ENCODE measurements at regions not wholly inside any gene's neighbourhood (a gene's known extent, or its start where the extent isn't known, plus 50 kb on each side); places are given as distances from the start of the nearest gene placed in this dataset.

GRCh38 chr12:25715102-25715501, 162.0 kb upstream of the LMNTD1 start:
- no peak overlapping the region for H3K27ac Mint-ChIP-seq
- H3K27me3 Mint-ChIP-seq: peaks cover 7% of the 10 kb centered on the region
- H3K4me3 Mint-ChIP-seq: no peak overlapping the region
- peaks cover 10 to 14% (median 13%) of the 10 kb centered on the region in 3 donors for H3K4me1 Mint-ChIP-seq
- no peaks in the 10 kb centered on the region for H3K36me3 Mint-ChIP-seq
- H3K9me3 Mint-ChIP-seq: peaks cover 0 to 2% (median 0%) of the 10 kb centered on the region in 3 donors

GRCh38 chr12:25716842-25717241, 163.8 kb upstream of the LMNTD1 start:
- Mint-ChIP-seq H3K36me3 (no peaks in the 10 kb centered on the region), H3K27me3 (peaks cover 9% of the 10 kb centered on the region), H3K9me3 (no peaks in the 10 kb centered on the region), H3K4me3 (no peak overlapping the region), H3K27ac (no peak overlapping the region), H3K4me1 (peaks cover 10 to 14% (median 13%) of the 10 kb centered on the region in 3 donors)

GRCh38 chr12:25717552-25717951, 164.5 kb upstream of the LMNTD1 start:
- Mint-ChIP-seq H3K27ac (no peak overlapping the region), H3K4me3 (no peak overlapping the region)

GRCh38 chr12:25718081-25718731, 165.1 kb upstream of the LMNTD1 start:
- Mint-ChIP-seq H3K9me3 (no peaks in the 10 kb centered on the region), H3K4me3 (no peak overlapping the region), H3K27me3 (peaks cover 11% of the 10 kb centered on the region), H3K27ac (no peak overlapping the region), H3K4me1 (peaks cover 4 to 6% (median 5%) of the 10 kb centered on the region in 3 donors), H3K36me3 (no peaks in the 10 kb centered on the region)

More at GRCh38 chr12:25717552-25717951, 164.5 kb upstream of the LMNTD1 start:
- peaks cover 10 to 11% (median 10%) of the 10 kb centered on the region in 3 donors for H3K4me1 Mint-ChIP-seq
- no peaks in the 10 kb centered on the region for H3K9me3 Mint-ChIP-seq
- no peaks in the 10 kb centered on the region for H3K36me3 Mint-ChIP-seq
- H3K27me3 Mint-ChIP-seq: peaks cover 11% of the 10 kb centered on the region

GRCh38 chr12:25719505-25719904, 166.4 kb upstream of the LMNTD1 start:
- Mint-ChIP-seq H3K27ac (no peak overlapping the region), H3K4me3 (no peak overlapping the region), H3K27me3 (peaks cover 18% of the 10 kb centered on the region), H3K36me3 (no peaks in the 10 kb centered on the region), H3K9me3 (no peaks in the 10 kb centered on the region), H3K4me1 (no peaks in the 10 kb centered on the region)

- H3K4me1 Mint-ChIP-seq: no peaks in the 10 kb centered on the region
- no peaks in the 10 kb centered on the region for H3K9me3 Mint-ChIP-seq
- peaks cover 24% of the 10 kb centered on the region for H3K27me3 Mint-ChIP-seq
- H3K4me3 Mint-ChIP-seq: no peak overlapping the region
- H3K36me3 Mint-ChIP-seq: no peaks in the 10 kb centered on the region
- H3K27ac Mint-ChIP-seq: no peak overlapping the region
Observed at GRCh38 chr12:25723336-25723735, 170.3 kb upstream of the LMNTD1 start.

GRCh38 chr12:25723921-25724491, 170.9 kb upstream of the LMNTD1 start:
- Mint-ChIP-seq H3K4me3 (no peak overlapping the region), H3K36me3 (no peaks in the 10 kb centered on the region), H3K9me3 (no peaks in the 10 kb centered on the region), H3K27me3 (peaks cover 21% of the 10 kb centered on the region), H3K27ac (no peak overlapping the region), H3K4me1 (no peaks in the 10 kb centered on the region)

GRCh38 chr12:25725470-25725869, 172.4 kb upstream of the LMNTD1 start:
- no peak overlapping the region for H3K27ac Mint-ChIP-seq
- no peaks in the 10 kb centered on the region for H3K4me1 Mint-ChIP-seq
- H3K27me3 Mint-ChIP-seq: peaks cover 20% of the 10 kb centered on the region
- no peaks in the 10 kb centered on the region for H3K9me3 Mint-ChIP-seq
- H3K4me3 Mint-ChIP-seq: no peak overlapping the region
- H3K36me3 Mint-ChIP-seq: no peaks in the 10 kb centered on the region

GRCh38 chr12:25725931-25726330, 172.8 kb upstream of the LMNTD1 start:
- Mint-ChIP-seq H3K4me3 (no peak overlapping the region), H3K27me3 (peaks cover 20% of the 10 kb centered on the region), H3K36me3 (no peaks in the 10 kb centered on the region), H3K27ac (no peak overlapping the region), H3K9me3 (no peaks in the 10 kb centered on the region), H3K4me1 (no peaks in the 10 kb centered on the region)

GRCh38 chr12:25728056-25728595, 175.0 kb upstream of the LMNTD1 start:
- H3K9me3 Mint-ChIP-seq: peaks cover 0 to 2% (median 0%) of the 10 kb centered on the region in 3 donors
- H3K36me3 Mint-ChIP-seq: no peaks in the 10 kb centered on the region

GRCh38 chr12:25730489-25731349, 177.6 kb upstream of the LMNTD1 start:
- H3K27me3 Mint-ChIP-seq: peaks cover 5% of the 10 kb centered on the region
- peaks cover 0 to 2% (median 0%) of the 10 kb centered on the region in 3 donors for H3K9me3 Mint-ChIP-seq
- H3K36me3 Mint-ChIP-seq: no peaks in the 10 kb centered on the region
- H3K4me3 Mint-ChIP-seq: no peak overlapping the region
- H3K27ac Mint-ChIP-seq: no peak overlapping the region
- H3K4me1 Mint-ChIP-seq: no peaks in the 10 kb centered on the region

More at GRCh38 chr12:25728056-25728595, 175.0 kb upstream of the LMNTD1 start:
- H3K27me3 Mint-ChIP-seq: peaks cover 14% of the 10 kb centered on the region
- H3K27ac Mint-ChIP-seq: no peak overlapping the region
- no peaks in the 10 kb centered on the region for H3K4me1 Mint-ChIP-seq
- no peak overlapping the region for H3K4me3 Mint-ChIP-seq

GRCh38 chr12:25733541-25733940, 180.5 kb upstream of the LMNTD1 start:
- Mint-ChIP-seq H3K27me3 (peaks cover 8% of the 10 kb centered on the region), H3K27ac (no peak overlapping the region), H3K36me3 (no peaks in the 10 kb centered on the region), H3K9me3 (peaks cover 4 to 6% (median 5%) of the 10 kb centered on the region in 3 donors), H3K4me1 (no peaks in the 10 kb centered on the region), H3K4me3 (no peak overlapping the region)

GRCh38 chr12:25734529-25735180, 181.6 kb upstream of the LMNTD1 start:
- peaks cover 8% of the 10 kb centered on the region for H3K27me3 Mint-ChIP-seq
- peaks cover 4 to 6% (median 5%) of the 10 kb centered on the region in 3 donors for H3K9me3 Mint-ChIP-seq
- no peak overlapping the region for H3K4me3 Mint-ChIP-seq
- no peaks in the 10 kb centered on the region for H3K36me3 Mint-ChIP-seq
- H3K27ac Mint-ChIP-seq: no peak overlapping the region
- H3K4me1 Mint-ChIP-seq: no peaks in the 10 kb centered on the region

- H3K4me1 Mint-ChIP-seq: peaks cover 0 to 1% (median 0%) of the 10 kb centered on the region in 3 donors
- H3K4me3 Mint-ChIP-seq: no peak overlapping the region
- peaks cover 9% of the 10 kb centered on the region for H3K27me3 Mint-ChIP-seq
- peaks cover 4 to 6% (median 5%) of the 10 kb centered on the region in 3 donors for H3K9me3 Mint-ChIP-seq
- no peaks in the 10 kb centered on the region for H3K36me3 Mint-ChIP-seq
- H3K27ac Mint-ChIP-seq: no peak overlapping the region
Observed at GRCh38 chr12:25740617-25741016, 187.5 kb upstream of the LMNTD1 start.

Data from IgD-negative memory B cell (primary cell).